Fibroblast of the aortic adventitia (primary cell): ENCODE measurements at regions not wholly inside any gene's neighbourhood (a gene's known extent, or its start where the extent isn't known, plus 50 kb on each side); places are given as distances from the start of the nearest gene placed in this dataset.
A peak's percentile ranks its signal among the peaks of the same experiment; 100 is the strongest.

Experiments
- DNase-seq: peaks from one replicate; pipeline ENCODE4 v3.0.0-alpha.2; 2010; ENCODE audit warnings: low read depth
- H3K4me3 ChIP-seq: 2 replicates; pipeline ENCODE4 v1.5.1; 2011; ENCODE audit warnings: low read depth, mild to moderate bottlenecking, control low read depth, low read length, moderate library complexity
- CTCF ChIP-seq: IDR thresholded peaks from 2 replicates; pipeline ENCODE4 v1.5.1; 2011; ENCODE audit warnings: mild to moderate bottlenecking, low read length, control low read depth, inconsistent platforms; ENCODE audit not compliant: insufficient read depth

- no peak overlapping the region for H3K4me3 ChIP-seq
- DNase-seq = no peak
- no peak for TF ChIP-seq CTCF
Observed at GRCh38 chr9:79925326-79925725, 353.6 kb downstream of the TLE4 start.

- TF ChIP-seq CTCF = no peak
- H3K4me3 ChIP-seq = no peak overlapping the region
- DNase-seq = no peak
Observed at GRCh38 chr9:79924836-79925235, 353.1 kb downstream of the TLE4 start.

GRCh38 chr9:79917421-79917820 lies 345.7 kb downstream of the TLE4 start:
- DNase-seq = no peak
- H3K4me3 ChIP-seq = no peak overlapping the region
- TF ChIP-seq CTCF = no peak

GRCh38 chr9:79913867-79914266 lies 342.1 kb downstream of the TLE4 start:
- no peak for DNase-seq
- no peak for TF ChIP-seq CTCF
- H3K4me3 ChIP-seq = no peak overlapping the region

GRCh38 chr9:79912318-79913070 lies 340.7 kb downstream of the TLE4 start:
- TF ChIP-seq CTCF = no peak
- H3K4me3 ChIP-seq = no peak overlapping the region
- peak; percentile 38 for DNase-seq

GRCh38 chr9:79911724-79912123 lies 340.0 kb downstream of the TLE4 start:
- DNase-seq = no peak
- no peak for TF ChIP-seq CTCF

More at GRCh38 chr9:79911724-79912123, 340.0 kb downstream of the TLE4 start:
- no peak overlapping the region for H3K4me3 ChIP-seq
